Neural progenitor cell (in vitro differentiated cells): ENCODE measurements at regions not wholly inside any gene's neighbourhood (a gene's known extent, or its start where the extent isn't known, plus 50 kb on each side); places are given as distances from the start of the nearest gene placed in this dataset.

Source experiments
- DNase-seq: peaks from one replicate; pipeline ENCODE4 v3.0.0-alpha.2; 2016; ENCODE audit warnings: low spot score
- H2AFZ ChIP-seq: fragments of 200-600 bp; sonication (generic); replicated peaks from 2 replicates; pipeline ENCODE4 v1.6.1; 2016; ENCODE audit warnings: antibody characterized with exemption
- H3F3A ChIP-seq: fragments of 200-600 bp; sonication (generic); 2 replicates; pipeline ENCODE4 v1.6.1; 2016; ENCODE audit warnings: antibody characterized with exemption, low read depth
- H3K27ac ChIP-seq: fragments of 200-600 bp; sonication (generic); 2 replicates; pipeline ENCODE4 v1.5.1; 2016; ENCODE audit warnings: mild to moderate bottlenecking
- H3K27me3 ChIP-seq: fragments of 200-600 bp; sonication (generic); 2 replicates; pipeline ENCODE4 v1.6.1; 2016; ENCODE audit warnings: mild to moderate bottlenecking, moderate library complexity
- H3K36me3 ChIP-seq: fragments of 200-600 bp; sonication (generic); 2 replicates; pipeline ENCODE4 v1.5.1; 2016
- H3K4me1 ChIP-seq: fragments of 200-600 bp; sonication (generic); 2 replicates; pipeline ENCODE4 v1.6.1; 2016; ENCODE audit warnings: mixed run types
- H3K4me2 ChIP-seq: fragments of 200-600 bp; sonication (generic); 2 replicates; pipeline ENCODE4 v1.6.1; 2016
- H3K4me3 ChIP-seq: fragments of 200-600 bp; sonication (generic); 2 replicates; pipeline ENCODE4 v1.5.1; 2016
- H3K79me2 ChIP-seq: fragments of 200-600 bp; sonication (generic); 2 replicates; pipeline ENCODE4 v1.6.1; 2016; ENCODE audit warnings: low read depth
- H3K9ac ChIP-seq: fragments of 200-600 bp; sonication (generic); 2 replicates; pipeline ENCODE4 v1.6.1; 2016
- H3K9me3 ChIP-seq: fragments of 200-600 bp; sonication (generic); 2 replicates; pipeline ENCODE4 v1.5.1; 2016; ENCODE audit warnings: low read depth
- H4K20me1 ChIP-seq: fragments of 200-600 bp; sonication (generic); 2 replicates; pipeline ENCODE4 v1.6.1; 2016; ENCODE audit warnings: low read depth
- H3K27ac Mint-ChIP-seq: 3 replicates; pipeline ENCODE4 v1.8.0; 2021; ENCODE audit warnings: mixed read lengths
- H3K27me3 Mint-ChIP-seq: 2 replicates; pipeline ENCODE4 v1.8.0; 2022; ENCODE audit warnings: low read depth, mild to moderate bottlenecking, inconsistent platforms, moderate library complexity, mixed read lengths; ENCODE audit not compliant: insufficient read depth
- H3K36me3 Mint-ChIP-seq: 3 replicates; pipeline ENCODE4 v1.8.0; 2021; ENCODE audit warnings: mixed read lengths
- H3K4me1 Mint-ChIP-seq: 3 replicates; pipeline ENCODE4 v1.8.0; 2021; ENCODE audit warnings: mixed read lengths
- H3K4me3 Mint-ChIP-seq: 3 replicates; pipeline ENCODE4 v1.8.0; 2021; ENCODE audit warnings: mild to moderate bottlenecking, moderate library complexity, mixed read lengths
- H3K9me3 Mint-ChIP-seq: 3 replicates; pipeline ENCODE4 v1.8.0; 2020; ENCODE audit warnings: mixed read lengths
- EZH2 ChIP-seq: fragments of 200-600 bp; sonication (generic); IDR thresholded peaks from 2 replicates; pipeline ENCODE4 v1.6.1; 2017; ENCODE audit warnings: antibody characterized with exemption, mild to moderate bottlenecking, moderate library complexity
- EZH2phosphoT487 ChIP-seq: fragments of 200-600 bp; sonication (generic); IDR thresholded peaks from 2 replicates; pipeline ENCODE4 v1.6.1; 2017; ENCODE audit warnings: antibody characterized with exemption
- TF ChIP-seq, protein P1 (sequence below): fragments of 200-600 bp; sonication (generic); IDR thresholded peaks from 2 replicates; pipeline ENCODE4 v1.5.1; 2017; ENCODE audit warnings: antibody characterized with exemption, mild to moderate bottlenecking

DNA sequence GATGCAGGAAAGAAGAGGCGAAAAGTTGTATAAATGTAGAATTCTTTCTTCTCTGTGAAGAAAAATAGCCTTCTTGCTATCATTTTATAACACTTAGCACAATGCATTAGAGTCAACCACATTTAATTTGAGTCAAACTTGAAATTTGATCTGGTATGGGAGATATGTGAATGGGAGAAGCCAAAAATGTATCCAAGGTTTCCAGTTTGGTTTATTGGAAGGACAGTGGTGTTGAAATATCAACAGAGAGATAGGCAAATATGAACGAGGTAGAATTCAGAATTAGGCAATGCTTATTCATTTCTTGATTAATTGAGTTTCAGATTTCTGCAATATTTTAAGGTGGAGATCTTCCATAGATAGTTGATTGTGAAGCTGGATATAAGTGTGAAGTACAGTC is 991.9 kb upstream of the CHAC2 start:
- H3K27me3 Mint-ChIP-seq: no peaks in the 10 kb centered on the region
- no peak for DNase-seq
- H3K79me2 ChIP-seq: no peaks in the 10 kb centered on the region

DNA sequence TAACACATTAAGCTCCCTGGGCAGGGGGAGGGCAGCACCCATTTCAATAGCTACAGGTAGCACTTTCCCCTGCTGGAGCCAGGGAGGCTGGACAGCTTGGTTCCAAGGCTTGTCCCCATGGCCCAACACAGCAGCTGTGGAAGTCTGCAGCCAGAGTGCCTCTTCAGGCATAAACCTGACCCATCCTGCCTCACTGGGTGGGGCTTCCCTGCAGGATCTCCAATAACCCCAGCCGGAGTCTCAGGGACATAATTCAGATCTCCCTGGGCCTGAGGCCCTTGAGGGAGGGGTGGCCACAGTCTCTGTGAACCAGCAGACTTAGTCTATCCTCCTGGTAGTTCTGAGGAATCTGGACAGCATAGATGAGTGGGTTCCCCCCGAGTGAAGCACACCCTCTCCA is 1001.9 kb upstream of the CHAC2 start:
- Mint-ChIP-seq H3K9me3 (peaks cover 2% of the 10 kb centered on the region), H3K4me3 (no peak overlapping the region), H3K4me1 (no peaks in the 10 kb centered on the region), H3K36me3 (no peaks in the 10 kb centered on the region), H3K27ac (no peak overlapping the region), H3K27me3 (no peaks in the 10 kb centered on the region)
- Histone ChIP-seq H3K79me2 (no peaks in the 10 kb centered on the region), H3F3A (no peaks in the 10 kb centered on the region), H3K4me3 (no peak overlapping the region), H3K36me3 (no peaks in the 10 kb centered on the region), H2AFZ (no peak overlapping the region), H3K27ac (no peak overlapping the region), H3K27me3 (no peaks in the 10 kb centered on the region), H3K4me2 (no peak overlapping the region), H3K9ac (no peak overlapping the region), H3K4me1 (no peaks in the 10 kb centered on the region), H4K20me1 (no peaks in the 10 kb centered on the region), H3K9me3 (no peaks in the 10 kb centered on the region)
- TF ChIP-seq EZH2phosphoT487 (no peak), EZH2 (no peak)
- TF ChIP-seq, protein P1, sequence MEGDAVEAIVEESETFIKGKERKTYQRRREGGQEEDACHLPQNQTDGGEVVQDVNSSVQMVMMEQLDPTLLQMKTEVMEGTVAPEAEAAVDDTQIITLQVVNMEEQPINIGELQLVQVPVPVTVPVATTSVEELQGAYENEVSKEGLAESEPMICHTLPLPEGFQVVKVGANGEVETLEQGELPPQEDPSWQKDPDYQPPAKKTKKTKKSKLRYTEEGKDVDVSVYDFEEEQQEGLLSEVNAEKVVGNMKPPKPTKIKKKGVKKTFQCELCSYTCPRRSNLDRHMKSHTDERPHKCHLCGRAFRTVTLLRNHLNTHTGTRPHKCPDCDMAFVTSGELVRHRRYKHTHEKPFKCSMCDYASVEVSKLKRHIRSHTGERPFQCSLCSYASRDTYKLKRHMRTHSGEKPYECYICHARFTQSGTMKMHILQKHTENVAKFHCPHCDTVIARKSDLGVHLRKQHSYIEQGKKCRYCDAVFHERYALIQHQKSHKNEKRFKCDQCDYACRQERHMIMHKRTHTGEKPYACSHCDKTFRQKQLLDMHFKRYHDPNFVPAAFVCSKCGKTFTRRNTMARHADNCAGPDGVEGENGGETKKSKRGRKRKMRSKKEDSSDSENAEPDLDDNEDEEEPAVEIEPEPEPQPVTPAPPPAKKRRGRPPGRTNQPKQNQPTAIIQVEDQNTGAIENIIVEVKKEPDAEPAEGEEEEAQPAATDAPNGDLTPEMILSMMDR: no peak
- no peak for DNase-seq

More for the DNA sequence above, 991.9 kb upstream of the CHAC2 start:
- Histone ChIP-seq H3F3A (no peaks in the 10 kb centered on the region), H3K27me3 (no peaks in the 10 kb centered on the region), H3K4me1 (no peaks in the 10 kb centered on the region), H3K4me3 (no peak overlapping the region), H4K20me1 (no peaks in the 10 kb centered on the region), H3K27ac (no peak overlapping the region), H3K9ac (no peak overlapping the region), H2AFZ (no peak overlapping the region), H3K4me2 (no peak overlapping the region), H3K9me3 (no peaks in the 10 kb centered on the region), H3K36me3 (no peaks in the 10 kb centered on the region)
- Mint-ChIP-seq H3K9me3 (peaks cover 4% of the 10 kb centered on the region), H3K4me3 (no peak overlapping the region), H3K36me3 (no peaks in the 10 kb centered on the region), H3K27ac (no peak overlapping the region), H3K4me1 (no peaks in the 10 kb centered on the region)
- no peak for TF ChIP-seq EZH2phosphoT487

DNA sequence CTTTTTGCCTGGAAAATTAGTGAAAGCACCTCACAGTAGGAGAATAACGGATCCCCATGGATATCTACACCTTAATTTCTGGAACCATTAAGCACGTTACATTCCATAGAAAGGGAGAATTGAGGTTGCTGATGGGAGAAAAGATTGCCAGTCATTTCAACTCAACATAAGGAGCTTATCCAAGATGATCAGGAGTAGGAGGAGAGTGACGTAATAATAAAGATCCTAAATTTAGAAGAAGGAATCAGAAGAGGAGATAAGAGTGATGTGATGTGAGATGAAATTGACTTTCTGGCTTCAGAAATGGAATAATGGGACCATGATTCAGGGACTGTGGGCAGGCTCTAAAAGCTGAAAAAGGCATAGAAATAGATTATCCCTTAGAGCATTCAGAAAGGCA is 1017.8 kb upstream of the CHAC2 start:
- Histone ChIP-seq H3K27me3 (no peaks in the 10 kb centered on the region), H3K9ac (no peak overlapping the region), H3K36me3 (no peaks in the 10 kb centered on the region), H3K4me1 (no peaks in the 10 kb centered on the region), H3K27ac (no peak overlapping the region), H3K4me3 (no peak overlapping the region), H3K4me2 (no peak overlapping the region), H2AFZ (no peak overlapping the region), H3K9me3 (no peaks in the 10 kb centered on the region), H3F3A (no peaks in the 10 kb centered on the region), H4K20me1 (no peaks in the 10 kb centered on the region), H3K79me2 (no peaks in the 10 kb centered on the region)
- Mint-ChIP-seq H3K36me3 (no peaks in the 10 kb centered on the region), H3K4me1 (peaks cover 5% of the 10 kb centered on the region), H3K9me3 (peaks cover 3% of the 10 kb centered on the region), H3K27ac (no peak overlapping the region), H3K4me3 (no peak overlapping the region), H3K27me3 (peaks cover 3% of the 10 kb centered on the region)
- no peak for DNase-seq
- TF ChIP-seq EZH2: no peak
- no peak for TF ChIP-seq EZH2phosphoT487
- TF ChIP-seq, protein P1: no peak

DNA sequence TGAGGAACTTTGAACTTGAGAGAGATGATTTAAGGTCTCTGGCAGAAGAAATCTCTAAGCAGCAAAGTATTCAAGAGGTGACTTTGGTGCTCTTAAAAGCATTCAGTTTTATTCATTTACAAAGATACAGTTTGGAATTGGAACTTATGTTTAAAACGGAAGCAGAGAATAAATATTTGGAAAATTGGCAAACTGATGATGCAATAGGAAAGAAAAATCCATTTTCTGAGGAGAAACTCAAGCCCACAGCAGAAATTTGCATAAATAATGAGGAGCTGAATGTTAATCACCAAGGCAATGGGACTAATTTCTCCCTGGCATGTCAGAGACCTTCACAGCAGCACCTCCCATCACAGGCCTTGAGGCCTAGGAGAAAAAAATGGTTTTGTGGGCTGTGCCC is 1022.5 kb upstream of the CHAC2 start:
- H3K9me3 ChIP-seq: no peaks in the 10 kb centered on the region
- TF ChIP-seq EZH2: no peak
- TF ChIP-seq EZH2phosphoT487: no peak
- TF ChIP-seq, protein P1: no peak
- DNase-seq: no peak
- no peaks in the 10 kb centered on the region for H3K4me1 ChIP-seq
- H3K27me3 ChIP-seq: no peaks in the 10 kb centered on the region
- Mint-ChIP-seq H3K36me3 (no peaks in the 10 kb centered on the region), H3K9me3 (peaks cover 3% of the 10 kb centered on the region), H3K4me3 (no peak overlapping the region), H3K27ac (no peak overlapping the region), H3K4me1 (no peaks in the 10 kb centered on the region), H3K27me3 (peaks cover 3% of the 10 kb centered on the region)
- H3F3A ChIP-seq: no peaks in the 10 kb centered on the region
- H3K79me2 ChIP-seq: no peaks in the 10 kb centered on the region
- H2AFZ ChIP-seq: no peak overlapping the region
- H3K27ac ChIP-seq: no peak overlapping the region
- H4K20me1 ChIP-seq: no peaks in the 10 kb centered on the region
- no peaks in the 10 kb centered on the region for H3K36me3 ChIP-seq
- no peak overlapping the region for H3K9ac ChIP-seq
- H3K4me3 ChIP-seq: no peak overlapping the region
- no peak overlapping the region for H3K4me2 ChIP-seq
